H7 (cell line): ENCODE measurements at regions not wholly inside any gene's neighbourhood (a gene's known extent, or its start where the extent isn't known, plus 50 kb on each side); places are given as distances from the start of the nearest gene placed in this dataset.

Experiments used
- DNase-seq: peaks from one replicate; pipeline ENCODE4 v3.0.0; 2012
- H3K27me3 ChIP-seq: 2 replicates; pipeline ENCODE4 v1.6.0; 2011; ENCODE audit warnings: mild to moderate bottlenecking, low read length; ENCODE audit not compliant: control insufficient read depth, insufficient read depth
- H3K36me3 ChIP-seq: replicated peaks from 2 replicates; pipeline ENCODE4 v1.5.1; 2011; ENCODE audit warnings: low read length; ENCODE audit not compliant: control insufficient read depth, insufficient read depth
- H3K4me3 ChIP-seq: 2 replicates; pipeline ENCODE4 v1.5.1; 2011; ENCODE audit warnings: low read depth, mild to moderate bottlenecking, control low read depth, low read length, moderate library complexity; ENCODE audit not compliant: insufficient read depth

DNA sequence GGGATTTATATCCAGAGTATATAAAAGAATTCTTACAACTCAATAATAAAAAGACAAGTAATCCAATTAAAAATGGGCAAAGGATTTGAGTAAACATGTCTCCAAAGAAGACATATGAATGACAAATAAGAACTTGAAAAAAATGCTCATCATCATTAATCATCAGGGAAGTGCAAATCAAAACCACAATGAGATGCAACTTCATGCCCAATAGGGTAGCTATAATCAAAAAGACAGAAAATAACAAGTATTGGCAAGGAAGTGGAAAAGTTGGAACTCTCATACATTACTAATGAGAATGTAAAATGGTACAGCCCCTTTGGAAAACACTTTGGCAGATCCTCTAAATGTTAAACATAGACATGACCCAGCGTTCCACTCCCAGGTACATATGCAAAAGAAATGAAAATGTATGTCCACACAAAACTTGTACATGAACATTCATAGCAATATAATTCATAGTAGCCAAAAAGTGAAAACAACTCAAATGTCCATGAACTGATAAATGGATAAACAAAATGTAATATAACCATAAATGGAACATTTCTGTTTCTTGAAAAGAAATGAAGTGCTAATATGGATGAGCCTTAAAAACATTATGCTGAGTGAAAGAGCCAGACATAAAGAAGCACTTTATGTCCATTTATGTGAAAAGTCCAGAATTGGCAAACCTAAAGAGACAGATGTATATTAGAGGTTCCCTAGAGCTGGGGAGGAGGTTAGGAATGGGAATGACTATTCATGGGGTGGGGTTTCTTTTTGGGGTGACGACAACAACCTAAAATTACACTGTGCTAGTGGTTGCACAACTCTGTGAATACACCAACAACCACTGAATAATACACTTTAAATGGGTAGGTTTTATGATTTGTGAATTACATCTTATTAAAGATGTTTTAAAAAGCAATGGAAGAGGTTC is 259.7 kb downstream of the RHOU start:
- DNase-seq, result no peak
- H3K27me3 ChIP-seq, result no peaks in the 10 kb centered on the region; the same call in 1 of the 2 replicates
- H3K36me3 ChIP-seq, result no peaks in the 10 kb centered on the region
- no peak overlapping the region for H3K4me3 ChIP-seq

DNA sequence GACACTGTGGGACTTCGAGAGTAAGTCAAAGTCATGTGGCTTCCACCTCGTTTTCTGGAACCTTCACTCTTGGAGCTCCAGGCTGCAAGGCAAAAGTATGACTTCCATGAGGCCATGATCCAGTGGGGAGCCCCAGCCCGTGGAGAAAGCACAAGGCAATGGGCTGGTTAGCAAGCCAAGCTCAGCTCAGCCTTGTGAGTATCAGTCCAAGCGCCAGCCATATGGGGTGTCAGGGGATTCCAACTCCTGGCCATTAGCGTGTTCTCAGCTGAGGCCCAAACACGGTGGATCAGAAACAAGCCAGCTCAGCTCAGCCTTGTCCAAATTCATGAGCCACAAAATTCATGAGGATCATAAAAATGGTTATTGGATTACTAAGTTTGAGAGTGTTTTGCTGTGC is 261.0 kb downstream of the RHOU start:
- H3K36me3 ChIP-seq, result no peaks in the 10 kb centered on the region
- no peaks in the 10 kb centered on the region; the same call in 1 of the 2 replicates for H3K27me3 ChIP-seq

GRCh38 chr1:228997721-228998144 is 262.5 kb downstream of the RHOU start:
- Histone ChIP-seq H3K27me3 (no peaks in the 10 kb centered on the region; the same call in 1 of the 2 replicates), H3K36me3 (no peaks in the 10 kb centered on the region), H3K4me3 (no peak overlapping the region)
- DNase-seq, result no peak

More for the DNA sequence above, 261.0 kb downstream of the RHOU start:
- H3K4me3 ChIP-seq, result no peak overlapping the region
- no peak for DNase-seq

DNA sequence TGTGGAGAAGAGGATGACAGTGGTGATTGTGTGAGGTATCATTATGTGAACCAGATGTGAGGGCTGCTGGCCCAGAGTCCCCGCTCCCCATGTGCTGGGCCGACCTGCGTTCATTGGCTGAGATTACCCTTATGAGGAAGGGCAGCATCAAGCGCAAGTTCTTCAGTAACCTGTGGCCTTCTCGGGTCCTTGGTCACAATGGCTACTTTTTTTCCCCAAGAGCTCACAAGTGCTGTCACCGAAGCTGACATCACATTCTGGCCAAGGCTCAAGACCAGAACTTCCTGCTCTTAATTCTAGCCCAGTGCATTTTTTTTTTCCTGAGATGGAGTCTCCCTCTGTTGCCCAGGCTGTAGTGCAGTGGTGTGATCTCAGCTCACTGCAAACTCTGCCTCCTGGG is 262.9 kb downstream of the RHOU start:
- no peak for DNase-seq
- no peaks in the 10 kb centered on the region for H3K36me3 ChIP-seq
- no peak overlapping the region for H3K4me3 ChIP-seq
- no peaks in the 10 kb centered on the region; the same call in 1 of the 2 replicates for H3K27me3 ChIP-seq

DNA sequence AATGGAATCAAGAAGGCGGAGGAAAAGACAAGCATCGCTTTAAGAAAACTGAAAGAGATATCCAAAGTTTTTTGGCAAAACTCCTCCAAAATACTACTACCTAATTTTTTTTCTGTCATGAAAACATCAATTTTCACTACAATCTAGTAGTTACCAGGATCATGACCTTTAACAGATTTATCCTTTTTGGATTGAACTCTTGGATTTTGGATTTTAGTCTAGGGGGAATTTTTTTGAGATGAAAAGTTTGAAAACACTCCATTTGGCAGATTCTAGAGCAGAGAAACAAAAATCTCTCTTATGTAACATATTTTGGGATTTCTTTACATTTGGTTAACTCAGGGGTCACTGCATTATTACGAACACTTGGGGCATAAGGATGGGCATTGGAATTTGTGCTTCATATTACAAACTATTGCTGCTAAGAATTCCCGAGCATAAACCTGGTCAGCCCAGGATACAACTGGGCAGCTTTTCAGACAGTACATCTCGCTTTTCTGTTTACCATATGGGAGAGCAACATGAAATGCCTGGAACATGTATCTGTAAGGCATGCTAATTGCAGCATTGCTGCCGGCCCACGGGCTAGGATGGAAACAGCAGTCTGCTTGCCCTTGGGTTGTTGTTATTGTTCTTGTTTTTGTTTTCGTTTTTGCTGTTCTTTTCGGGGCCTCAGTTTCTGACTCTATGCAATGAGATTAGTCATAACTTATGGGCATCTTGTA is 264.3 kb downstream of the RHOU start:
- Histone ChIP-seq H3K4me3 (no peak overlapping the region), H3K36me3 (no peaks in the 10 kb centered on the region), H3K27me3 (no peaks in the 10 kb centered on the region; the same call in 1 of the 2 replicates)
- no peak for DNase-seq

DNA sequence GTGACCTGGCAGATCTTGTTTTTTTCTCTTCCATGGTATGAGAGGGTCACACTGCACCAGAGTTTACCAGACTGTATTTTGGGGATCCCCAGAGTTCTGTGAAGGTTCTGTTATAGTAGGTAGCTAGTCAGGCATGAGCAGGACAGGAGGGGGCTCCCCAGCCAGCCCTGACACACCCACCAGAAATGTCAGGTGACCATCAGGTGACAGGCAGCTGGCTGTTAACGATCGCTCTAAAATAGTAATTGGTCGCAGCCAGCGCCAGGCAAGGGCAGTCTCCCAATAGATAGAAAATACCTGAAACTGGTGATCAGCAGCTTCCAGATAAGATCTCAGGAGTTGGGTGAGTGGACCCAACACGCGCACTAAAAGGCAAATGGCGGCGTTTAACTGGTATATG is 264.9 kb downstream of the RHOU start:
- Histone ChIP-seq H3K36me3 (no peaks in the 10 kb centered on the region), H3K27me3 (no peaks in the 10 kb centered on the region; the same call in 1 of the 2 replicates), H3K4me3 (no peak overlapping the region)
- DNase-seq, result no peak

GRCh38 chr1:229001467-229002011 is 266.3 kb downstream of the RHOU start:
- no peak for DNase-seq
- no peaks in the 10 kb centered on the region for H3K27me3 ChIP-seq
- H3K4me3 ChIP-seq, result no peak overlapping the region
- H3K36me3 ChIP-seq, result no peaks in the 10 kb centered on the region

GRCh38 chr1:229002037-229002436 is 266.8 kb downstream of the RHOU start:
- no peaks in the 10 kb centered on the region for H3K27me3 ChIP-seq
- H3K36me3 ChIP-seq, result no peaks in the 10 kb centered on the region
- DNase-seq, result no peak
- H3K4me3 ChIP-seq, result no peak overlapping the region

DNA sequence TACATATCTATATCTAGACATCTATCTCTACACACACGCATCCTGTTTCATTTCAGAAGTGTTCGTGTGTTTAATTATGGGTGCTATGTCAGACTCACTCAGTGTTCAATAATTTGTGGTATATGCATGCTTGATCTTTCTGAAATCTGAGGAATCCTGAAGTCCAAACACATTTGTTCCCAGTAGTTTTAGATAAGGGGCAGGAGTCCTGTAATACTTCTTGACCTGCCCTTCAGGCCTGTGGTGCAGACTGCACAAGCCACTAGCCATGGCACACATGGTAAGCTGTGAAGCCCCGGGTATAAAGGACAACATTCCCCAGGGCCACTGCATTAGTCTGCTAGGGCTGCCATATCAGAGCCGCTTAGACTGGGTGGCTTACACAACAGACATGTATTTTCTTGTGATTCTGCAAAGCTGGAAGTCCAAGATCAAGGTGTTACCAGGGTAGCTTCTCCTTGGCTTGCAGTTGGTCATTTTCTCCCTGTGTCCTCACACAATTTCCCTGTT is 267.2 kb downstream of the RHOU start:
- H3K36me3 ChIP-seq, result no peaks in the 10 kb centered on the region
- no peak overlapping the region for H3K4me3 ChIP-seq
- H3K27me3 ChIP-seq, result no peaks in the 10 kb centered on the region
- no peak for DNase-seq

- DNase-seq, result peak; percentile 64
- Histone ChIP-seq H3K36me3 (no peaks in the 10 kb centered on the region), H3K27me3 (no peaks in the 10 kb centered on the region), H3K4me3 (no peak overlapping the region)
Measured at GRCh38 chr1:229003233-229004031, 267.5 kb upstream of the RAB4A start.

DNA sequence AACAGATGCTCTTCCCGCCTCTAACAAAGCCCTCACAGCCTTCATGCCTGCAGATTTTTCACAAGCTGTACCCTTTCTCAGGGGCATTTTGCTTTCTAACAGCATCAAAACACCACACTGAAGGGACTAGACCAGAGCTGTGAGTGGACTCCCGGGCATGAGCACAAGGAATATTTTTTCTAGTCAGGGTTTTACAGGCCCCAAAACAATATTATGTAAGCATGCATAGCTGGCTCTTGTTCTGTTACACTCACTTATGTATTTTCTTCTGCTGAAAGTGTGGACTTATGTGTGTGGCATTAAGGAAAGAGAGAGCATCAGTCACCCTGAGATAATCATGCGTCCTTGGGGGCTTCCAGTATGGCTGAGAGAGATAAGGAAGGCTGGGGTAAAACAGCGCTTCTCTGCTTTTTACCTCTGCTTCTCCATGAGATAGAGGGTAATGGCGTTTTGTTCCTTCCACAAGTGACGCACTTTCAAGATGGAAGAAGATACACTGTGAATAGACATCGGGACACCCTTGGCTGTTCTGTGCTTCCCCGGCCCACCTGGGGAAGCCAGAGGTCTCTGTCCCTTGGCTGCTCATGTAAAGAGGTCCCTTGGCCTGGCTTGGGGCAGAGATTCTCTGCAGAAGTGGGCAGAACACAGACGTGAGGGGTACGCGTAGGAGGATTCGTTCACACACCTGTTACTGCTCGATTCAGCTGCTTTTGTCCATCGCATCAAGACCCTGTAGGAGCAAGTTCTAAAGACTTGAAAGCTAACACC is 266.7 kb upstream of the RAB4A start:
- H3K36me3 ChIP-seq, result no peaks in the 10 kb centered on the region
- no peak for DNase-seq
- no peaks in the 10 kb centered on the region for H3K27me3 ChIP-seq
- no peak overlapping the region for H3K4me3 ChIP-seq

DNA sequence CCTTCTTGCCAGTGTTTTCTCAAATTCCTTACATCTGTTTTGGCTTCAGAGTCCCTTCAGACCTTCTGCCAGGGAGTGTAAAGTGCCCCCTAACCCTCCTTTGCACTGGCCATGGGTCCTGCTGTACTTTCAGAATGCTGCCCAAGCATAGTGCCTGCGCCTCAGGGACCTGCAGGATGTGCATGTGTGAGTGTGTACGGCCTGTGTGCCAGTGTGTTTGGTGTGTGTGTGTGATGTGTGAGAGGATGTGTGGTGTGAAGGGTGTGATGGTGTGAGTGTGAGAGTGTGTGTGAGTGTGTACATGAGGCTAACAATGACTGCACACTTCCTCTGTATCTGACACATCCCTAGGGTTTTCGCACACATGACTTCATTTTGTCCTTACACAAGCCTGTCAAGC is 265.8 kb upstream of the RAB4A start:
- H3K27me3 ChIP-seq, result no peaks in the 10 kb centered on the region
- no peak for DNase-seq
- no peaks in the 10 kb centered on the region for H3K36me3 ChIP-seq
- H3K4me3 ChIP-seq, result no peak overlapping the region

GRCh38 chr1:229005556-229005955 is 265.4 kb upstream of the RAB4A start:
- no peak overlapping the region for H3K4me3 ChIP-seq
- H3K27me3 ChIP-seq, result no peaks in the 10 kb centered on the region

More at GRCh38 chr1:229005556-229005955, 265.4 kb upstream of the RAB4A start:
- no peaks in the 10 kb centered on the region for H3K36me3 ChIP-seq
- no peak for DNase-seq
